Suprapubic skin (tissue), 3 donors: ENCODE measurements at regions not wholly inside any gene's neighbourhood (a gene's known extent, or its start where the extent isn't known, plus 50 kb on each side); places are given as distances from the start of the nearest gene placed in this dataset.

ENCODE experiments used
- POLR2AphosphoS5 ChIP-seq, 3 donors: sonication (generic); formaldehyde crosslinking; IDR thresholded peaks; one replicate each; pipeline ENCODE4 v1.6.1; 2017; ENCODE audit warnings: antibody characterized with exemption in 3 of 3
- TF ChIP-seq, protein P1 (sequence below), 2 donors: fragments of 200-600 bp in 1 of 2; fragments of 450-650 bp in 1 of 2; sonication (generic) in 1 of 2; IDR thresholded peaks; one replicate each; pipeline ENCODE4 v1.5.1; 2016 to 2019; ENCODE audit warnings: antibody characterized with exemption in 2 of 2, mild to moderate bottlenecking in 1 of 2, moderate library complexity in 1 of 2

DNA sequence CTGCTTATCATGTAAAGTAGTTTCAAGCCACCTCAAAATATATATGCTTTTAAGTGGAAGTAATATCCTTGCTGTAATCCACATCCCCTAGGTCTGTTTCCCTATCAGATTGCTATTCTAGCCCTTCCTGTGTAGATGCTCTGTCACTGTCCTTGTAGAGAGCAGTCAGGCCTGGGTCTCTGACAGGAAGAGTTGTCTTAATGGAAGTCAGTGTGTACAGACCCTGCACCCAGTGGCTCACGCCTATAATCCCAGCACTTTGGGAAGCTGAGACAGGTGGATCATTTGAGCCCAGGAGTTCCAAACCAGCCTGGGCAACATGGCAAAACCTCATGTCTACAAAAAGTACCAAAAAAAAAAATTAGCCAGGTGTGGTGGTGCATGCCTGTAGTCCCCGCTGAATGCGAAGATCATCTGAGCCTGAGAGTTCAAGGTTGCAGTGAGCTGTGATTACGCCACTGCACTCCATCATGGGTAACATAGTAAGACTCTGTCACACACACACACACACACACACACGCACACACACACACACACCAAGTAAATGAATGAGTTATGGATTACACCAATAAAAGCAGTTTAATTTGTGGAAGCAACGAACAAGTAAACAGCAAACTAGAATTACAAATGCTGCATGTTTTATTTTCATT, 70.2 kb upstream of the DSC1 start:
- TF ChIP-seq POLR2AphosphoS5 (IDR thresholded peaks at IDR 0.05) = no peak
- TF ChIP-seq, protein P1, sequence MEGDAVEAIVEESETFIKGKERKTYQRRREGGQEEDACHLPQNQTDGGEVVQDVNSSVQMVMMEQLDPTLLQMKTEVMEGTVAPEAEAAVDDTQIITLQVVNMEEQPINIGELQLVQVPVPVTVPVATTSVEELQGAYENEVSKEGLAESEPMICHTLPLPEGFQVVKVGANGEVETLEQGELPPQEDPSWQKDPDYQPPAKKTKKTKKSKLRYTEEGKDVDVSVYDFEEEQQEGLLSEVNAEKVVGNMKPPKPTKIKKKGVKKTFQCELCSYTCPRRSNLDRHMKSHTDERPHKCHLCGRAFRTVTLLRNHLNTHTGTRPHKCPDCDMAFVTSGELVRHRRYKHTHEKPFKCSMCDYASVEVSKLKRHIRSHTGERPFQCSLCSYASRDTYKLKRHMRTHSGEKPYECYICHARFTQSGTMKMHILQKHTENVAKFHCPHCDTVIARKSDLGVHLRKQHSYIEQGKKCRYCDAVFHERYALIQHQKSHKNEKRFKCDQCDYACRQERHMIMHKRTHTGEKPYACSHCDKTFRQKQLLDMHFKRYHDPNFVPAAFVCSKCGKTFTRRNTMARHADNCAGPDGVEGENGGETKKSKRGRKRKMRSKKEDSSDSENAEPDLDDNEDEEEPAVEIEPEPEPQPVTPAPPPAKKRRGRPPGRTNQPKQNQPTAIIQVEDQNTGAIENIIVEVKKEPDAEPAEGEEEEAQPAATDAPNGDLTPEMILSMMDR (IDR thresholded peaks at IDR 0.05) = no peak
